ENCODE measurements at regions not wholly inside any gene's neighbourhood (a gene's known extent, or its start where the extent isn't known, plus 50 kb on each side); places are given as distances from the start of the nearest gene placed in this dataset.
"Not testable (repeated sequence)": the region's sequence is repeated elsewhere in the genome, so short reads cannot be mapped to it uniquely, and the experiment has no call there.

- not testable (repeated sequence) for TF ChIP-seq CTCF, POLR2A (IDR thresholded peaks at IDR 0.05)
Observed at GRCh38 chr9:134574686-134575085, 66.9 kb upstream of the COL5A1 start.

All from body of pancreas (tissue), 4 donors.